Tibial nerve (tissue), 4 donors: ENCODE measurements at regions not wholly inside any gene's neighbourhood (a gene's known extent, or its start where the extent isn't known, plus 50 kb on each side); places are given as distances from the start of the nearest gene placed in this dataset.

ENCODE experiments used
- DNase-seq, 2 donors: peaks; one replicate each; pipeline ENCODE4 v3.0.0-alpha.2; 2019; ENCODE audit warnings: low spot score in 2 of 2
- H3K27ac ChIP-seq, 4 donors: fragments of 200-600 bp; sonication (generic) in 3 of 4; one replicate each; pipeline ENCODE4 v1.5.1; 2017 to 2019; ENCODE audit warnings: mild to moderate bottlenecking in 1 of 4
- H3K27me3 ChIP-seq, 2 donors: fragments of 200-600 bp; sonication (generic) in 1 of 2; one replicate each; pipeline versions ENCODE4 v1.5.1 to v1.6.0; 2017 to 2019
- H3K36me3 ChIP-seq, 3 donors: fragments of 200-600 bp; sonication (generic); one replicate each; pipeline ENCODE4 v1.5.1; 2018 to 2019
- H3K4me1 ChIP-seq, 4 donors: fragments of 200-600 bp; sonication (generic) in 3 of 4; one replicate each; pipeline ENCODE4 v1.5.1; 2017 to 2019
- H3K4me3 ChIP-seq, 4 donors: fragments of 200-600 bp; sonication (generic) in 3 of 4; one replicate each; pipeline ENCODE4 v1.5.1; 2017 to 2019; ENCODE audit warnings: mild to moderate bottlenecking in 1 of 4, moderate library complexity in 1 of 4
- H3K9me3 ChIP-seq, 4 donors: fragments of 200-600 bp; sonication (generic) in 3 of 4; one replicate each; pipeline ENCODE4 v1.5.1; 2017 to 2019
- EP300 ChIP-seq, 2 donors: sonication (generic); formaldehyde crosslinking; IDR thresholded peaks; one replicate each; pipeline ENCODE4 v1.6.1; 2017; ENCODE audit warnings: antibody characterized with exemption in 2 of 2, mild to moderate bottlenecking in 1 of 2
- POLR2A ChIP-seq, 2 donors: fragments of 450-650 bp; IDR thresholded peaks; one replicate each; pipeline ENCODE4 v1.6.1; 2017; ENCODE audit warnings: antibody characterized with exemption in 2 of 2, mild to moderate bottlenecking in 2 of 2, moderate library complexity in 2 of 2
- WGBS, 2 donors: methylation state at CpG; one replicate each; pipeline ENCODE4 v1.1.5; 2018; 5-methylcytosine and 5-hydroxymethylcytosine counted together
- TF ChIP-seq, protein P1 (sequence below), 5 experiments: fragments of 200-600 bp in 3 of 5; fragments of 450-650 bp in 2 of 5; sonication (generic) in 3 of 5; IDR thresholded peaks; one replicate each; pipeline ENCODE4 v1.5.1; 2016 to 2019; ENCODE audit warnings: antibody characterized with exemption in 5 of 5, mild to moderate bottlenecking in 3 of 5, moderate library complexity in 2 of 5

DNA sequence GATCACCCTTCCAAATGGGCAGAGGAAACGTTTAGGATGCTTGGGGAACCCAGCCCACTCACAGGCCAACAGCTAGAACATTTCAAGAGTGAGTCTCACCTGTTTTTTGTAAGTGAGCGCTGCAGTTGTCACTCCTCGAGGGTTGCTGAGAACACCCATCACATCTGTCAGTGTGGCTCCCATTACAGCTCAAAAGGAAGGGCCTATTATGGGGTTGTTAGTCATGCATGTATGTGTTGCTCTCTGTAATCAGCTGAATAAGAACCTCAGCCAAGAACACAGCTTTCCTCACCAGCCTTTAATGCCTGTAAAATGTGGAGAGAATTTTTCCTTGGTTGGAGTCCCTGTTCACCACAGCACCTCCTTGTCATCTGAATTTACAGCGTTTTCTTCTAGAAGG, 196.3 kb upstream of the KLF4 start:
- WGBS, 2 donors: 68 to 78% methylated on average over 4 of the region's 4 CpGs
- H3K9me3 ChIP-seq: no peaks in the 10 kb centered on the region
- H3K27me3 ChIP-seq: no peaks in the 10 kb centered on the region
- H3K27ac ChIP-seq: no peak overlapping the region
- TF ChIP-seq EP300 (IDR thresholded peaks at IDR 0.05) (no peak), POLR2A (IDR thresholded peaks at IDR 0.05) (no peak)
- TF ChIP-seq, protein P1, sequence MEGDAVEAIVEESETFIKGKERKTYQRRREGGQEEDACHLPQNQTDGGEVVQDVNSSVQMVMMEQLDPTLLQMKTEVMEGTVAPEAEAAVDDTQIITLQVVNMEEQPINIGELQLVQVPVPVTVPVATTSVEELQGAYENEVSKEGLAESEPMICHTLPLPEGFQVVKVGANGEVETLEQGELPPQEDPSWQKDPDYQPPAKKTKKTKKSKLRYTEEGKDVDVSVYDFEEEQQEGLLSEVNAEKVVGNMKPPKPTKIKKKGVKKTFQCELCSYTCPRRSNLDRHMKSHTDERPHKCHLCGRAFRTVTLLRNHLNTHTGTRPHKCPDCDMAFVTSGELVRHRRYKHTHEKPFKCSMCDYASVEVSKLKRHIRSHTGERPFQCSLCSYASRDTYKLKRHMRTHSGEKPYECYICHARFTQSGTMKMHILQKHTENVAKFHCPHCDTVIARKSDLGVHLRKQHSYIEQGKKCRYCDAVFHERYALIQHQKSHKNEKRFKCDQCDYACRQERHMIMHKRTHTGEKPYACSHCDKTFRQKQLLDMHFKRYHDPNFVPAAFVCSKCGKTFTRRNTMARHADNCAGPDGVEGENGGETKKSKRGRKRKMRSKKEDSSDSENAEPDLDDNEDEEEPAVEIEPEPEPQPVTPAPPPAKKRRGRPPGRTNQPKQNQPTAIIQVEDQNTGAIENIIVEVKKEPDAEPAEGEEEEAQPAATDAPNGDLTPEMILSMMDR (IDR thresholded peaks at IDR 0.05): no peak
- no peaks in the 10 kb centered on the region for H3K36me3 ChIP-seq
- H3K4me3 ChIP-seq: no peak overlapping the region
- H3K4me1 ChIP-seq: no peaks in the 10 kb centered on the region
- no peak for DNase-seq

DNA sequence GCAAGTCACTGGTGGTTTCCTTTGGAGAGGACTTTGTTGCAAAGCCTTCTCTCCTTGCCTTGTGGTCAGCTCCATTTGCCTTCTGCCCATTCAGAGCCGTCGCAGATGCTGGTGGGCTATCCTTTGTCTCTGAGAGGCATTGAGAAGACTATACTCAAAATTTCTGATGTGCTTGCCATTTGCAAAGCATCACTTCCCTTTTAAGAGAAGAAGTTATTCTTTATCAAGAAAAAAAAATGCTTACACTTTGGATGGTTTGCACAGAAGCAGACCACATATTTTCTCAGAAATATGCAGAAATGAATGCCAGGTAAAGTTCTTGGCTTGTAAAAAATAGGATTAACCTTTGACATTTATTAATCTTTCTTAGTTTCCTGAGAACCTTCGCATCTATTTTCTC, 195.8 kb upstream of the KLF4 start:
- Histone ChIP-seq H3K9me3 (no peaks in the 10 kb centered on the region), H3K36me3 (no peaks in the 10 kb centered on the region), H3K4me3 (no peak overlapping the region), H3K4me1 (no peaks in the 10 kb centered on the region), H3K27me3 (no peaks in the 10 kb centered on the region), H3K27ac (no peak overlapping the region)
- TF ChIP-seq EP300 (IDR thresholded peaks at IDR 0.05) (no peak), POLR2A (IDR thresholded peaks at IDR 0.05) (no peak)
- TF ChIP-seq, protein P1 (IDR thresholded peaks at IDR 0.05): no peak
- no peak for DNase-seq
- WGBS, 2 donors: 83 to 86% methylated on average over 3 of the region's 3 CpGs

DNA sequence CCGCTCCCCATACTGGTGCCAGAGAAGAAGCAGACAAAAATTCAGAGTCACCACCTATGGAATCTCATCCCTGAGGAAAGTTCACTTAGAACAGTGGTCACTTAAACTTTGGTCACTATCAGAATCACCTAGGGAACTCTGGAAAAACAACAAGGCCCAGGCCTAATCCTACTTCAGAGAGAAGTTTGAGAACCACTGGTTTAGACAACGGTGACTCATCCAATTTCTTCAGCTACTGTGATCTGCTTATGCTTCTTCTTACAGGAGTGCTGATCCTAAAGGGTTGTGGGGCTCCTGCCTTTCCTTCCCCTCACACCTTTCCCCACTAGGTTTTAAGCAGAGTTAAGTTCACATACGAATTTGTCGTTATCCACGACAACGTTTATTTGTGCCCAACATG, 194.7 kb upstream of the KLF4 start:
- no peaks in the 10 kb centered on the region for H3K36me3 ChIP-seq
- no peak for TF ChIP-seq EP300 (IDR thresholded peaks at IDR 0.05)
- TF ChIP-seq, protein P1 (IDR thresholded peaks at IDR 0.05): no peak
- no peak for TF ChIP-seq POLR2A (IDR thresholded peaks at IDR 0.05)
- WGBS, 2 donors: 90 to 93% methylated on average over 6 of the region's 6 CpGs
- peak overlapping the region in 1 of 4 donors; percentile 13 for H3K27ac ChIP-seq
- no peak overlapping the region for H3K4me3 ChIP-seq
- H3K9me3 ChIP-seq: no peaks in the 10 kb centered on the region
- no peak for DNase-seq
- no peaks in the 10 kb centered on the region for H3K27me3 ChIP-seq
- no peaks in the 10 kb centered on the region for H3K4me1 ChIP-seq

DNA sequence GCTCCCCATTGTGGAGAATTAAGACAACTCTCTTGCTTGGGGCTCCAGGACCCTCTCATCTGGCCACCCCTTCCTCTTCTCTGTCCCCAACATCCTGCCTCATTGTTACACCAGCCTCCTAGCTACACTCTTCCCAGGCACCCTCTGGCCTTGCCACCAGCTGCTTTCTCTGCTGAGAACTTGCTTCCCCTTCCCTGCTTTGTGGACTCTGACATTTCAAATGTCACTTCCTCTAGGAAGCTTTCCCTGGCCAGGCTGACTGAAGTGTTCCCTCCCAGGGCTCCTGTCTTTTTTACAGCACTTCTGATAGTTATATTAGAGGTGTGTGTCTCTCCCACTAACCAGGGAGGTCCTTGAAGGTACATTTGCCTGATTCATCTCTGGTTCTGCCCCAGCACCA, 194.0 kb upstream of the KLF4 start:
- H3K4me1 ChIP-seq: no peaks in the 10 kb centered on the region
- peak overlapping the region in 1 of 4 donors; percentile 13 for H3K27ac ChIP-seq
- H3K4me3 ChIP-seq: no peak overlapping the region
- H3K27me3 ChIP-seq: no peaks in the 10 kb centered on the region
- H3K9me3 ChIP-seq: no peaks in the 10 kb centered on the region
- DNase-seq: no peak
- H3K36me3 ChIP-seq: no peaks in the 10 kb centered on the region
- TF ChIP-seq, protein P1 (IDR thresholded peaks at IDR 0.05): no peak
- TF ChIP-seq EP300 (IDR thresholded peaks at IDR 0.05) (no peak), POLR2A (IDR thresholded peaks at IDR 0.05) (no peak)

DNA sequence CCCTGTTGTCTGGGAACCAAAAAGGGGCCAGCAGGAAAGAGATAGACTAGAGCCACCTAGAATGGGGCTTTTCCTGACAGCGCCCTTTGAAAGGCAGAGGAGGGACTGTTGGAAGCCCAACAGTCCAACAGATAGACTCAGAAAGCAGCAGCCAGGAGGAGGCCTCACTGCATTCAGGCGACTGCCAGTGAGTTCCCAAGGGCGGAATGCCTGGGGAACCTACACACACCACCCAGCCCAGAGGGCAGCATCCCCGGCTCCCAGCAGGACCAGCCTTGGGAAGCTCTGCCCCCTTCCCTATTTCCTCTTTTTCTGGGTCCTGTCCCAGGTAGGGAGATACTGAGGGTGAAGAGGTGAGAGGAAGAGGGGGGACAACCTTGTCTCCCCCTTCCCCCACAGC, 192.4 kb upstream of the KLF4 start:
- Histone ChIP-seq H3K4me1 (no peaks in the 10 kb centered on the region), H3K36me3 (no peaks in the 10 kb centered on the region), H3K9me3 (no peaks in the 10 kb centered on the region), H3K27me3 (no peaks in the 10 kb centered on the region), H3K27ac (no peak overlapping the region), H3K4me3 (no peak overlapping the region)
- DNase-seq: no peak
- TF ChIP-seq POLR2A (IDR thresholded peaks at IDR 0.05) (no peak), EP300 (IDR thresholded peaks at IDR 0.05) (no peak)
- TF ChIP-seq, protein P1 (IDR thresholded peaks at IDR 0.05): no peak
- 80 to 84% methylated on average over 4 of the region's 4 CpGs for WGBS, 2 donors
